HCT116 (cell line): ENCODE measurements at regions not wholly inside any gene's neighbourhood (a gene's known extent, or its start where the extent isn't known, plus 50 kb on each side); places are given as distances from the start of the nearest gene placed in this dataset.

Source experiments
- CTCF ChIP-seq, 3 experiments: fragments of 200-600 bp in 1 of 3; sonication (generic) in 1 of 3; IDR thresholded peaks in 2 of 3; conservative IDR thresholded peaks in 1 of 3; 2 replicates each; pipeline ENCODE4 v1.5.1; 2012 to 2017; ENCODE audit warnings: low read depth in 2 of 3, low read length in 2 of 3, antibody characterized with exemption in 1 of 3, borderline replicate concordance in 1 of 3, control low read depth in 1 of 3, mild to moderate bottlenecking in 1 of 3, mixed read lengths in 1 of 3, mixed run types in 1 of 3, moderate library complexity in 1 of 3; ENCODE audit not compliant: insufficient read depth in 1 of 3
- POLR2AphosphoS5 ChIP-seq: IDR thresholded peaks from 2 replicates; pipeline ENCODE4 v1.6.1; 2011; ENCODE audit warnings: mild to moderate bottlenecking, low read depth, low read length, moderate library complexity

- TF ChIP-seq CTCF (IDR thresholded peaks at IDR 0.05 in 2 of 3, conservative IDR thresholded peaks at IDR 0.05 in 1 of 3; ENCODE audit: borderline replicate concordance in 1 of 3, insufficient read depth in 1 of 3, low read depth in 2 of 3, low read length in 2 of 3): no peak
- TF ChIP-seq POLR2AphosphoS5: no peak
Measured at GRCh38 chr20:53666144-53666543, 72.5 kb upstream of the ZNF217 start.
